ENCODE measurements at regions not wholly inside any gene's neighbourhood (a gene's known extent, or its start where the extent isn't known, plus 50 kb on each side); places are given as distances from the start of the nearest gene placed in this dataset.

GRCh38 chr2:146762786-146763185, 1082.0 kb upstream of the ACVR2A start:
- H3K9me3 ChIP-seq = no peaks in the 10 kb centered on the region
- no peaks in the 10 kb centered on the region for H3K27me3 ChIP-seq
- H3K36me3 ChIP-seq = no peaks in the 10 kb centered on the region
- no peak for DNase-seq
- 71 to 76% methylated on average over 2 of the region's 2 CpGs for whole genome bisulfite sequencing, 2 donors
- no peak overlapping the region for H3K27ac ChIP-seq
- intact Hi-C loops (cut with DNase I) = no loop called here
- TF ChIP-seq POLR2A (IDR thresholded peaks at IDR 0.05) (no peak), CTCF (IDR thresholded peaks at IDR 0.05) (no peak)
- no peaks in the 10 kb centered on the region for H3K4me1 ChIP-seq
- H3K4me3 ChIP-seq (replicated peaks in 1 of 3) = no peak overlapping the region

GRCh38 chr2:146754606-146755005, 1090.2 kb upstream of the ACVR2A start:
- intact Hi-C loops (cut with DNase I) = no loop called here
- H3K36me3 ChIP-seq = no peaks in the 10 kb centered on the region
- no peaks in the 10 kb centered on the region for H3K4me1 ChIP-seq
- DNase-seq = no peak
- no peak for TF ChIP-seq POLR2A (IDR thresholded peaks at IDR 0.05)
- no peak for TF ChIP-seq CTCF (IDR thresholded peaks at IDR 0.05)
- no peaks in the 10 kb centered on the region for H3K27me3 ChIP-seq
- H3K4me3 ChIP-seq (replicated peaks in 1 of 3) = no peak overlapping the region
- H3K9me3 ChIP-seq = no peaks in the 10 kb centered on the region
- WGBS, 2 donors = 84 to 92% methylated on average over 4 of the region's 4 CpGs
- no peak overlapping the region for H3K27ac ChIP-seq

- Histone ChIP-seq H3K27me3 (no peaks in the 10 kb centered on the region), H3K4me1 (no peaks in the 10 kb centered on the region), H3K9me3 (no peaks in the 10 kb centered on the region), H3K27ac (no peak overlapping the region), H3K4me3 (replicated peaks in 1 of 3) (no peak overlapping the region), H3K36me3 (no peaks in the 10 kb centered on the region)
- intact Hi-C loops (cut with DNase I) = no loop called here
- DNase-seq = no peak
- TF ChIP-seq CTCF (IDR thresholded peaks at IDR 0.05) = no peak
- TF ChIP-seq POLR2A (IDR thresholded peaks at IDR 0.05) = no peak
- 86 to 93% methylated on average over 3 of the region's 3 CpGs for WGBS, 2 donors
Measured at GRCh38 chr2:146748046-146748445, 1096.8 kb upstream of the ACVR2A start.

DNA sequence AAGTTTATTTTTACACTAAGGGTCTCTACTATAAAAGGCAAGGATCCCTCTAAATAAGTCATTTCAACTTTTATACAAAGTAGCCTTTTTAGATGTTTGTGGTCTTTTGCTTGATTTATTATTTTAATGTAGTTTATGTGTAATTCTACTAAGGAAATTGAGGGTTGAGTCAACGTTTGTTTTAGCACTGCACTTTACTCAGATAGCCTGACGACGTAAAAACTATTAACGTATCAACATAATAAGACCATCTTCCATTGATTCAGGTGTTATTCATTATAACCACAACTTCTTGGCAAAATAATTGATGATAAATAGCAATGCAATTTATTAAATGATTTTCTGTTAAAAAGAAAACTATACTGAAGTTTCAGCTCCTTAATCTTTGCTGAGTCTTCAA, 1103.6 kb upstream of the ACVR2A start:
- Histone ChIP-seq H3K27me3 (no peaks in the 10 kb centered on the region), H3K4me1 (no peaks in the 10 kb centered on the region), H3K9me3 (no peaks in the 10 kb centered on the region), H3K4me3 (replicated peaks in 1 of 3) (no peak overlapping the region), H3K36me3 (no peaks in the 10 kb centered on the region), H3K27ac (no peak overlapping the region)
- WGBS, 2 donors = 69 to 72% methylated on average over 4 of the region's 4 CpGs
- TF ChIP-seq CTCF (IDR thresholded peaks at IDR 0.05) (no peak), POLR2A (IDR thresholded peaks at IDR 0.05) (no peak)
- intact Hi-C loops (cut with DNase I) = no loop called here
- no peak for DNase-seq

DNA sequence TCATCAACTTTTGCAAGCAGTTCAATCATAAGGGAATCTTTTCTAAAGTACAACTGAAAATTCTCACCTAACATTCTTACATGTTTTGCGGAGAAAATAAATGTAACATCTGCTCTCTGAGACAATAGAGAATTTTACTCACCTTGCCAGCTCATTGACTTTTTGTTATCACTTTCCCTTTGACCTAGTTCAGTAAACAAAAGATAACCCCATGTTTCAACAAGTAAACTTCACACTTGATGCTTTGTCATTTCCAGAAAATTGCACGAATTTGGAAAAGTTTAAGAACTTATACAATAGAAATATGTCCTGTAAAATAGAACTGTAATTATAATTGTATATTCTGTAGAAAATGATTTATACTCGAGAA, 1110.0 kb upstream of the ACVR2A start:
- H3K36me3 ChIP-seq = no peaks in the 10 kb centered on the region
- DNase-seq = no peak
- H3K27ac ChIP-seq = no peak overlapping the region
- WGBS, 2 donors = 78 to 83% methylated on average over 3 of the region's 3 CpGs
- no peak overlapping the region for H3K4me3 ChIP-seq (replicated peaks in 1 of 3)
- intact Hi-C loops (cut with DNase I) = no loop called here
- H3K9me3 ChIP-seq = no peaks in the 10 kb centered on the region
- H3K4me1 ChIP-seq = no peaks in the 10 kb centered on the region
- no peaks in the 10 kb centered on the region for H3K27me3 ChIP-seq
- no peak for TF ChIP-seq POLR2A (IDR thresholded peaks at IDR 0.05)
- no peak for TF ChIP-seq CTCF (IDR thresholded peaks at IDR 0.05)
